NOMO-1 (cell line): ENCODE measurements at regions not wholly inside any gene's neighbourhood (a gene's known extent, or its start where the extent isn't known, plus 50 kb on each side); places are given as distances from the start of the nearest gene placed in this dataset.

Source experiments
- DNase-seq, 2 experiments: peaks; one replicate each; lab custom pipeline; 2025; ENCODE audit not compliant: unreplicated experiment in 2 of 2; lab: John Stamatoyannopoulos, UW

DNA sequence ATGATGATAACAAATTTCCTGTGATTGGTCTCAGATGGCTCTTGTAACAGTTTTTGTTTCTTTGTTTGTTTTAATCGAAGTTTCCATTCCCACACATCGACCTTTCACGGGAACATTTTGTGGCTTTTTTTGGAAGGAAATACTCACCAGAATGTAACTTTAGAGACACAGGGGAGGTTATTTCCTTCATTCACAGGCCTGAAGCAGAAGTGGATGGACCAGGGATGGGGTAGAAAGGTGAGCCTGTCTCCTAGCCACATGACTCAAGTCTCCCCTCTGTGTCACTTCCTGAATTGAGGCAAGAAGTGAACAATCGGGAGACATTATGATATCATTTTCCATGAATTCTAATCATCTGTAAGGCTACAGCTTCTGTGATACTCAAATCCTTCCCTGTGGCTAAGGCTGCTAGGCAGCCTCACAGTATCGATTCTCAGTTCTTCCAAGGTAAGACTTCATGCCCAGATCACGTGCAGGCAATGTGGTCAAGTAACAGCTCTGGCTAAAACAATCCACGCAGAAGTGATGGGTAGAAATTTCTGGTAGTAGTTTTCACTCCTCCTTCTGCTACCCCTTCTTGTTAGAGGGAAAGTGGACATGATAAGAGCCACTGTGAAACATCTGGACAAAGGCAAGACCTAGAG lies 203.9 kb upstream of the NEBL start:
- DNase-seq, result no peak

DNA sequence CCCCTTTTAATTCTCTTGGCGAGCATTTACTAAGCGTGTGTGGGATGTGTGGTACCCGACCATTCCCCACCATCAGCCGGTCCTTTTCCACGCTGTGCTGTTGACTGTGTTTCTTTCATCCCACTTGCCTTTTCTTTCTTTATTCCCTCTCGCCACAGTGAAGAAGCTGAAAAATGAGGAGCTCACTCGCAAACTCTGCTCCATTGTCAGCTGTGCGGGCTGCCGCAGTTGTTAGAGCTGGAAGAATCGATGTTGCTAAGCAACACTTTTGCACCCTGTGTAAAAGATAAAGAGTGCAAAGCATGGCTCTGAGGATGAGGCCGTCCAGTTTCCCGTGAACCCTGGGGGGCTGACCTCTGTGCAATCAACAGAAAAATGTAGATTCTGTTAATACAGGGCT lies 203.1 kb upstream of the NEBL start:
- DNase-seq, result no peak

DNA sequence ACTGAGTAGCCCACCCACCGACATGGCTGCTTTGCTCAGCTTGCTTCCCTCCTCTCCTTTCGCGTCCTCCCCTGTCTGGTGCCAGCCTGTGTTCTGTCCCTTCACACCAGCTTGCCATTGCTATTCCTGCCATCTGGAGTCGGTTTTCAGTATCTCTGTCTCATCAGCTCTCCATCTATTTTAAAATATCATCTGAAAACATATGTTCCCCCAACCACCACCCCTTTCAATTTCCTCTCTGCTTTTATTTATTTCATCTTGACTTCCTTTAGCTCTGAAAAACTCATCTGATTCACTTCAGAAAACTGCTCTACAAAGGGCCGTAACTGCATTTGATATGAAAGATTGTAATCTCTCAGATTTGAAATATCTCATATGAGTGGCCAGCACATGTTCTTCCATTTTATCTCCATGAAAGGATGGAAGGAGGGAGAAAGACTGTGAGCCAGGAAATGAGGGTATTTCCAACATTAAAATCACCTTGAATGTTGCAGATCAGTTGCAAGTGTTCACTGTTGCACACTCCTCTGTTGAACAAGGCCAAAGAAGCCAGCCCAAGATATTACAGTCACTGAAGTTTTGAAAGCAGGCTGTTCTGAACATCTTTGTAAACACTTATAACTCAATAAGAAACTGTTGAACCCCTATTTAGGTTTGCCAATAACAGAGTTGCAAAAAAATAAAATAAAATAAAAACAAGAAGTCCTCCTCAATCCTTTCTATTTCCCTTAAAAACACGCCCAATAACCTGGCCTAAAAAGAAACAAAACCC lies 202.4 kb upstream of the NEBL start:
- no peak for DNase-seq

DNA sequence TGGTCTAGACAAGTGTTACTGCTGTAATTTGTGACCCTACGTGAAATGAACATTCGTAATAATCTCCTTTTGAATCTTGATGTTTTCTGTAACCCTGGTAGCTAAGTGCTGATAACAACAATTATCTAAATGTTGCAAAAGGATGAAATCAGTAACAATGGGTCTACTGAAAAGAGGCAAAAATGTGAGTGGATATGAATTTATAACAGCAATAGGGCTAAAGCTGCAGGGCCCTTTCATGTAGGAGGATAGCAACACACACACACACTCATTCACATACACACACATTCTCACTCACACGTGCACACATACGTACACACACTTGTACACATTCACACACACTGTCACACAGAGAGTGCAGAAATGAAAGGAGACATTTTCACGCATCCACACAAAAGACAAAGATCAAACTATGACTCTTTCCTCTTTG lies 200.8 kb upstream of the NEBL start:
- no peak for DNase-seq

DNA sequence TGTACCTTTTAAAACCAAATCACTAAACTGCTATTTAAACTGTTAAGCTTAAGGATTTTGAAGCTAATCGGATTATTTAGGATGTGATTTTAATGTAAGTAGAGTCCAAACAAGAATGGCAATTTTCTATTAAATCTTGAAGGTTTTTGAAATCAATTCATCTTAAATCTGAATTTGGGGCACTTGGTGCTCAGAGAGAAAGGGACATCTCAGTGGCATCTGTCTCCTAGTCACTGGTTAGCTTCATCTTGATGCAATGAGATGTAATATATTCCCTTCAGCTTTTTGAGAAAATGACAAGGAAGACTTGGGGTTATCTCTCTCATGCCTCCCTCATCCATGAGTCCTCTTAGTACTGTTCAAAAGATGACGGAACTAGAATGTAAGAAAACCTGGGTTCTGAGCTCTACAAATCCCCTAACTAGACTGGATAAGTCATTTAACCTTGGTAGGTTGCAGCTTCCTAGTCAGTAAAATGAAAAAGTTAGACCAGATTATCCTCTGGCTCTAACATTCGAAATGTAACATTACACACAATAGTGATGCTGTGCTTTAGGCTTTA lies 198.5 kb upstream of the NEBL start:
- no peak for DNase-seq

DNA sequence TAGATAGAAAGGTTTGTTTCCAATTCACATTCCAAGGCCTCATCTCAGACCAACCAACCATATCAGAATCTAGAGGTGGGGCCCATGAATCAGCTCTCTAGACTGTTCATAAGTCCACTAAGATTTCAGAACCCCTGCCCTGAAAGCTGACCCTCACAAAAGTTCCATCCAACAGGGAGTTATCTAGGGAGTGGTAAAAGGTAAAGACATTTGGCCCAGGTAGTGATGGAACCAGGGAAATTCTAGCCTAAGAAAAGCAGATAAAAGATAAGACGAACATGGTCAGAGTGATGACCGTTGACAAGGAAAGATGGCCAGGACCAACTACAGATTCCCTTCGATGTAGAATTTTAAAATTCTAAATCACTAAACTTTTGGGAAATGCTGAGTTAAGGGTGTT lies 198.0 kb upstream of the NEBL start:
- DNase-seq, result no peak

DNA sequence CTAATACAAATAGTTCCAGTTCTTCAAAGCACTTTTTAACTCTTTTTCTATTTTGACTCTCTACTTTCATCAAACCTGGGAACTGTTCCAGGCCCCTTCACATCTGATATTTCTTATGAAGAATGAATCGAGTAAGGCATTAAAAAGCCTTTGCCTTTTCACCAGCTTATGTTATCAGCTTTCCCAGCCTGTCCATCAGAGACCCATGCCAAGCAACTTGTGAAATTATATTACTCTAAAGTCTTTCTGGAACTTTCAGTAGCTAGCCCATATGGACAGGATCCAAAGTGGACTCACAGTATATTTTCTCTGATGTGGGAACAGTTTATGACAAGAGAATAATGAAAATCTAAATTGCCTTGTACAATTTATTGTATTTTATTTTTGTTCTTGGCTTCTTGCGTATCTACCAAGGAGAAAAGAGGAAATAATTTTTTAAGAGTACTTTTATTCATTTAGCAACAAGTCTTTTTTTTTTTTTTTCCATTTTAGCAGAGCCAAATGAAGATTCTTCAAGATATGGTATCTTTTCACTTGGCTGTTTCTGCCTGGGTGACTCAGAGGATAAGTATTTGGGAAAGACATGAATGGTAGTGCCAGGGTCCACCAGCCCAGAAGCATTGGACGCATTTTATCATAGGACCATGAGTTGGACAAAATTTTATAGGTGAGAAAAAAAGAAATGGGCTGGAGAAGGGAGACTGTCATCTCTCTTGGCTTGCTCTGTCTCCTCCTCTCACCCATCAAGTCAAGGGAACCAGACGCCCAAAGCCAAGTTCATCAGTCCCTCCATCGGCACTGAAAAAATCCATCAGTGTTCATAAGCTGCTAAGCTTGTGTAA lies 195.8 kb upstream of the NEBL start:
- no peak for DNase-seq

- DNase-seq, result peak; percentile 26 to 39
Observed at GRCh38 chr10:21090609-21091082, 193.5 kb upstream of the NEBL start.

DNA sequence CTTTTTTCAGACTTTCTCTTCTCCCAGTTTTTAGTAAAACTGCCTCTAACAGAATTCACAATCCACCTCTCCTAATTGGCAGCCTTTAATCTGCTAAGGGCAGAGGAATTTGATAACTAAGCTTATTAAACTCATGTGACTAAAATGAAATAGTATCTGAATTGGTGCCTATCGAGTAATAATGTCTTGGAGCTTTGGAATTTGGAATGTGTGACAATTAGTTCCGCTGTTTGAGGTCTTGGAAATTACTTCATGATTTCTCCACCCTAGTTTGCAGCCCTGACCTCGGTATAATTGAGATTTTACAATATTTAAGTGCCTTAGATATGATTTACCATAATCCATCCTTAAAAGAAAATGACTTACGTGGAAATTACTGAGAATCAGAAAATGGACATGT lies 190.4 kb upstream of the NEBL start:
- DNase-seq, result no peak

DNA sequence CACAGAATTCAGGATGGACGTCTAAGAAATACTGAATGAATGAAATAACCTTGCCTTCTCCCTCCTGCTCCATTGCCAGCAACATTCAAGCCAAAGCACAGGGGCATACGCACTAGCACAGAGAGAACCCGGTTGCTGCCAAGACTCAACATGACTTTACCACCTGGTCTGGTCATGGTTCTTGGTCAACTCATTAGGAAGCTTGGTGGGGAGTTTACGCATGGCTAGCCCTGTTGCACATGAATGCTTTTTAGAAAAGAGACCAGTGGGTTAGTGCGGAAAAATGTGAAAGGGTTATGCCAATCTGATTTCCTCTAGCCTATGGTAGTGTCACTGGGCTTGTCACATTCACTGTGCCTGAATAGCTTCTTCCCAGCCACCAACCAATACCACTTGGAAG lies 187.6 kb upstream of the NEBL start:
- DNase-seq, result no peak

DNA sequence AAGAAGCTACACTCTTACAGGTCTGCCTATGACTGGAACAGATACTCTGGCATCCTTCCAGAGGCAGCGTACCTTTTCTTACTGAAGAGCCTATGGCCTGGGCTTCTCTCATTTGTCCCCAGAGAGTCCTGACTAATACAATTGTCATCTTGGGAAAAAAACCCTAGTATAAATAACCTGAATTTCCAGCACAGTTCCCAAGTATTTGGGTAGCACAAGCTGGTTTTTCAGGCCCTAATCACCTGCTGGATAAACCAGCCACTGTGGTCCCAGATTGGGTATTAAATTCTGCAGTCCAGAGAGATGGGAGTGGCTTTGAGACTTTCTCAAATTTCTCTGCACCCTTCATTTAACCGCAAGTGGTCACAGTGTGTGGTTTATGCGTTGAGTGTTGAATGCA lies 186.8 kb upstream of the NEBL start:
- no peak for DNase-seq

- no peak for DNase-seq
Observed at GRCh38 chr10:21082206-21082605, 185.1 kb upstream of the NEBL start.

- DNase-seq, result no peak
Observed at GRCh38 chr10:21080261-21080660, 183.2 kb upstream of the NEBL start.

DNA sequence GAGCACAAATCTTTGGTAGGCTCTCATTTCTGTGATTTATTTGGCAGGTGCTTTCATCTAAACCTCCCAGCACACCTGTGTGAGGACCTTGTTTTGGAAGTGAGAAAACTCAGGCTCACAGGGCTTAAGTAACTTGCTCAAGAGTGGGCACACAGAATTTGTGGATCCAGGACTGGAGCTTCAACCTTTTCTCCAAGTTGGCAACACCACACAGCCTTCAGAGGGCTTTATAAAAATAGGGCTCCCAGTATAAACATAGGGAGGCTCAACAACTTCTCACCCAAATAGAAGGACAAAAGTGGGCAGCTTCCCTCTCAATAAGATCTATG lies 182.2 kb upstream of the NEBL start:
- DNase-seq, result no peak

- DNase-seq, result peak; percentile 24 to 63
Observed at GRCh38 chr10:21078410-21079329, 181.6 kb upstream of the NEBL start.

- DNase-seq, result no peak
Observed at GRCh38 chr10:21077681-21078080, 180.6 kb upstream of the NEBL start.

DNA sequence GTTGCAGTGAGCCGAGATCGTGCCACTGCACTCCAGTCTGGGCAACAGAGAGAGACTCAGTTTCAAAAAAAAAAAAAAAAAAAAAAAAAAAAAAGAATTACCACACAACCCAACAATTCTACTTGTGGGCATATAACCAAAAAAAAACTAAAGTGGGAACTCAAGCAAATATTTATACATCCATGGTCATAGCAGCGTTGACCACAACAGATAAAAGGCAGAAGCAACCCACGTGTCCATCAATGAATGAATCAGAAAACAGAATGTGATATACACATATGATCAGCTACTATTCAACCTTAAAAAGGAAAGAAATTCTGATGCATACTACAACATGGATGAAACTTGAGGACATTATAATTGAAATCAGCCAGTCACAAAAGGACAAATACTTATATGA lies 179.3 kb upstream of the NEBL start:
- no peak for DNase-seq

DNA sequence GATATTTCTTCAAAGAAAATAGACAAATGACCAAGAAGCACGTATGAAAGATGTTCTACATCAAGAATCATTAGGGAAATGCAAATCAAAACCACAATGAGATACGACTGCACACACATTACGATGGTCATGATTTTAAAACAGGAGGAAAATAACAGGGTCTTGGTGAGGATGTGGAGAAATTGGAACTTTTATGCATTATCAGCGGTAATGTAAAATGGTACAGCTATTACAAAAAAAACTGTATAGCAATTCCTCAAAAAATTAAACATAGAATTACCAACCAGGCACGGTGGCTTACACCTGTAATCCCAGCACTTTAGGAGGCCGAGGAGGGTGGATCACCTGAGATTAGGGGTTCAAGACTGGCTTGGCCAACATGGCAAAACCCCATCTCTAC lies 178.8 kb upstream of the NEBL start:
- no peak for DNase-seq

DNA sequence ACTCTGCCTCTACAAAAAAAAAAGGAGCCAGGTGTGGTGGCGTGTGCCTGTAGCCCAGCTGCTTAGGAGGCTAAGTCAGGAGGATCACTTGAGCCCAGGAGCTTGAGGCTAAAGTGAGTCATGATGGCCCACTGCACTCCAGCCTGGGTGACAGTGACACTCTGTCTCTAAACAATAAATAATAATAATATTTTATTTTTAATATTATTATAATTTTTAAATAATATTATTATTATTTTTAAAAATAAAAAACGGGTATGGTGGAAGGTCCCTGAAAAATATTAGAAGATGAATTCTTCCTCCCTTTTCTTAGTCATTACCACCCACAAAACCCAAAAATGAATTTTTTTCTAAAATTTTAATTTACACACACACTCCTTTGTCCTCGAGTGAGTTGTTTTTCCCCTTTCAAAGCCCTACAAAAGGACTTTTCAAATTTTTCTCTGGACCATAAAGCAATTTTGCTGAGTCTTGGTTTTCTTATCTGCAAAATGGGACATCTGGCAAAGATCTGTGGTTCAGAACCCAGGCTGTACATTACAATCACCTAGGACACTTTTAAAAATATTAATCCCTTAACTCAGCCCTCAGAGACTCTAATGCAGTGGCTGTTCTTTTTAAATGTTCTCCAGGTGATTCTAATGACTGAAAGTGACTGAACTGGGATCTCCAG lies 174.0 kb upstream of the NEBL start:
- no peak for DNase-seq
